Panc1 (cell line): ENCODE measurements at regions not wholly inside any gene's neighbourhood (a gene's known extent, or its start where the extent isn't known, plus 50 kb on each side); places are given as distances from the start of the nearest gene placed in this dataset.

Experiments used
- ATAC-seq: fragments of 200-7000 bp; cut with Tn5 transposase; 2 replicates; pipeline ENCODE4 v1.9.1; 2020; ENCODE audit warnings: mild to moderate bottlenecking, moderate library complexity
- BruUV-seq: library from RNA; stranded (reverse); fragments of 400-500 nt; replicated peaks from 2 replicates; lab custom pipeline; 2021; lab: Mats Ljungman, UMichigan
- CTCF ChIA-PET: fragments of 300-600 bp; sonication (Branson Sonifier 250); formaldehyde crosslinking; loops from one replicate; lab custom pipeline; 2022; ENCODE audit warnings: antibody characterized with exemption; lab: Charles Lee
- POLR2A ChIA-PET: fragments of 300-600 bp; sonication (Branson Sonifier 250); formaldehyde crosslinking; loops from one replicate; lab custom pipeline; 2022; ENCODE audit warnings: antibody characterized with exemption; lab: Charles Lee
- DNase-seq: peaks from one replicate; pipeline ENCODE4 v3.0.0-alpha.2; 2010; ENCODE audit warnings: low read depth, low spot score
- H3K27ac ChIP-seq: 2 replicates; pipeline ENCODE4 v1.5.1; 2011; ENCODE audit warnings: mild to moderate bottlenecking, low read length, inconsistent platforms
- H3K27me3 ChIP-seq: fragments of 200-500 bp; sonication (Bioruptor generic); 2 replicates; pipeline ENCODE4 v1.6.0; 2014; ENCODE audit warnings: low read length, inconsistent platforms; ENCODE audit not compliant: control insufficient read depth, insufficient read depth
- H3K36me3 ChIP-seq: fragments of 200-500 bp; sonication (Bioruptor generic); 2 replicates; pipeline ENCODE4 v1.5.1; 2014; ENCODE audit warnings: inconsistent platforms, mild to moderate bottlenecking, low read length, moderate library complexity; ENCODE audit not compliant: control insufficient read depth, insufficient read depth
- H3K4me1 ChIP-seq: 2 replicates; pipeline ENCODE4 v1.5.1; 2011; ENCODE audit warnings: inconsistent platforms, mild to moderate bottlenecking, low read length, moderate library complexity; ENCODE audit not compliant: control insufficient read depth, insufficient read depth
- H3K4me3 ChIP-seq, 2 experiments: 2 replicates each; pipeline ENCODE4 v1.5.1; 2011 to 2012; ENCODE audit warnings: low read depth in 2 of 2, low read length in 2 of 2, mild to moderate bottlenecking in 2 of 2, inconsistent platforms in 1 of 2, moderate library complexity in 1 of 2
- H3K9me3 ChIP-seq: fragments of 200-500 bp; sonication (Bioruptor generic); 2 replicates; pipeline ENCODE4 v1.5.1; 2014; ENCODE audit warnings: low read depth, mild to moderate bottlenecking, inconsistent platforms, low read length, moderate library complexity; ENCODE audit not compliant: control insufficient read depth, insufficient read depth
- CTCF ChIP-seq: fragments of 450-650 bp; IDR thresholded peaks from 2 replicates; pipeline ENCODE4 v1.5.1; 2017; ENCODE audit warnings: mild to moderate bottlenecking
- POLR2AphosphoS5 ChIP-seq: IDR thresholded peaks from 2 replicates; pipeline ENCODE4 v1.6.1; 2012; ENCODE audit warnings: mild to moderate bottlenecking, low read depth, low read length, moderate library complexity
- REST ChIP-seq, 2 experiments: IDR thresholded peaks; 2 replicates each; pipeline ENCODE4 v1.6.1; 2011 to 2012; ENCODE audit warnings: low read depth in 2 of 2, control low read depth in 1 of 2, low read length in 1 of 2, mild to moderate bottlenecking in 1 of 2, moderate library complexity in 1 of 2; ENCODE audit not compliant: insufficient read depth in 1 of 2
- SIN3A ChIP-seq: IDR thresholded peaks from 2 replicates; pipeline ENCODE4 v1.6.1; 2012; ENCODE audit warnings: low read depth, mild to moderate bottlenecking, low read length, moderate library complexity, borderline replicate concordance; ENCODE audit not compliant: insufficient read depth
- TCF7L2 ChIP-seq: IDR thresholded peaks from 2 replicates; pipeline ENCODE4 v1.6.1; 2011; ENCODE audit warnings: mild to moderate bottlenecking, low read depth, low read length, inconsistent platforms
- in situ Hi-C: cut with HindIII; loops from 2 replicates; pipeline ENCODE4 v1.10.0; 2016; ENCODE audit warnings: low sequenced_read_pairs, low pct_unique_long_range_greater_than_20kb
- intact Hi-C: fragments of 100-400 bp; cut with micrococcal nuclease; formaldehyde crosslinking; loops from one replicate; pipeline ENCODE4 v1.10.0; 2022; ENCODE audit not compliant: unreplicated experiment

- Histone ChIP-seq H3K27ac (no peak overlapping the region), H3K4me3 (no peak overlapping the region), H3K4me1 (no peaks in the 10 kb centered on the region), H3K36me3 (no peaks in the 10 kb centered on the region), H3K9me3 (0 out of 2 replicates have a peak, but pooled peaks cover 5% of the 10 kb centered on the region), H3K27me3 (no peaks in the 10 kb centered on the region)
- in situ Hi-C loops (no loop called here), intact Hi-C loops (no loop called here)
- no peak for ATAC-seq
- CTCF ChIA-PET: no interaction called here
- TF ChIP-seq CTCF (no peak), TCF7L2 (no peak), POLR2AphosphoS5 (no peak), REST (IDR thresholded peaks at IDR 0.05; ENCODE audit: insufficient read depth in 1 of 2, low read depth in 2 of 2, low read length in 1 of 2) (no peak), SIN3A (no peak)
- DNase-seq: no peak
- no TSS peak for BruUV-seq
- POLR2A ChIA-PET: no interaction called here
Observed at GRCh38 chr6:67165606-67166005, 1458.6 kb upstream of the EYS start.

- ChIA-PET POLR2A (no interaction called here), CTCF (no interaction called here)
- ATAC-seq (no peak), DNase-seq (no peak)
- TF ChIP-seq SIN3A (no peak), REST (IDR thresholded peaks at IDR 0.05; ENCODE audit: insufficient read depth in 1 of 2, low read depth in 2 of 2, low read length in 1 of 2) (no peak), TCF7L2 (no peak), POLR2AphosphoS5 (no peak)
- H3K36me3 ChIP-seq: no peaks in the 10 kb centered on the region
- H3K4me3 ChIP-seq: no peak overlapping the region
- BruUV-seq: no TSS peak
- H3K9me3 ChIP-seq: 0 out of 2 replicates have a peak, but pooled peaks cover 5% of the 10 kb centered on the region
- intact Hi-C loops (no loop called here), in situ Hi-C loops (no loop called here)
- no peak overlapping the region for H3K27ac ChIP-seq
- no peaks in the 10 kb centered on the region for H3K4me1 ChIP-seq
- no peaks in the 10 kb centered on the region for H3K27me3 ChIP-seq
Observed at GRCh38 chr6:67160820-67161219, 1453.8 kb upstream of the EYS start.
